Astrocyte of the spinal cord (primary cell): ENCODE measurements at regions not wholly inside any gene's neighbourhood (a gene's known extent, or its start where the extent isn't known, plus 50 kb on each side); places are given as distances from the start of the nearest gene placed in this dataset.
"Not testable (repeated sequence)": the region's sequence is repeated elsewhere in the genome, so short reads cannot be mapped to it uniquely, and the experiment has no call there.

Experiments
- DNase-seq: peaks from one replicate; pipeline ENCODE4 v3.0.0; 2011; ENCODE audit warnings: low read depth, low spot score
- H3K4me3 ChIP-seq: 2 replicates; pipeline ENCODE4 v1.5.1; 2011; ENCODE audit warnings: low read depth, mild to moderate bottlenecking, low read length, moderate library complexity
- CTCF ChIP-seq: IDR thresholded peaks from 2 replicates; pipeline ENCODE4 v1.5.1; 2012; ENCODE audit warnings: low read depth, mild to moderate bottlenecking, low read length, inconsistent platforms
- in situ Hi-C: cut with HindIII; loops from 2 replicates; pipeline ENCODE4 v1.10.0; 2017; ENCODE audit warnings: low sequenced_read_pairs

- TF ChIP-seq CTCF: no peak
- in situ Hi-C loops: no loop called here
- no peak overlapping the region for H3K4me3 ChIP-seq
- peak; percentile 13 for DNase-seq
Measured at GRCh38 chr4:114041117-114041475, 61.6 kb upstream of the ARSJ start.

- in situ Hi-C loops: no loop called here
- no peak for TF ChIP-seq CTCF
- no peak overlapping the region for H3K4me3 ChIP-seq
- DNase-seq: no peak
Measured at GRCh38 chr4:114043116-114043515, 63.7 kb upstream of the ARSJ start.

- in situ Hi-C loops, H3K4me3 ChIP-seq, DNase-seq: not testable (repeated sequence)
Measured at GRCh38 chr4:114044351-114044750, 64.9 kb upstream of the ARSJ start.

- H3K4me3 ChIP-seq: no peak overlapping the region
- no peak for DNase-seq
- no peak for TF ChIP-seq CTCF
- in situ Hi-C loops: no loop called here
Measured at GRCh38 chr4:114046331-114046730, 66.9 kb upstream of the ARSJ start.

- in situ Hi-C loops, DNase-seq, H3K4me3 ChIP-seq: not testable (repeated sequence)
Measured at GRCh38 chr4:114048154-114048553, 68.7 kb upstream of the ARSJ start.

- in situ Hi-C loops: no loop called here
- no peak for DNase-seq
- TF ChIP-seq CTCF: no peak
- no peak overlapping the region for H3K4me3 ChIP-seq
Measured at GRCh38 chr4:114052227-114052626, 72.8 kb upstream of the ARSJ start.

GRCh38 chr4:114056599-114056998, 77.2 kb upstream of the ARSJ start:
- in situ Hi-C loops: no loop called here
- no peak for TF ChIP-seq CTCF
- DNase-seq: no peak
- no peak overlapping the region for H3K4me3 ChIP-seq

- no peak for DNase-seq
- in situ Hi-C loops: no loop called here
- TF ChIP-seq CTCF: no peak
- H3K4me3 ChIP-seq: no peak overlapping the region
Measured at GRCh38 chr4:114057746-114058145, 78.3 kb upstream of the ARSJ start.
